MM.1S (cell line): ENCODE measurements at regions not wholly inside any gene's neighbourhood (a gene's known extent, or its start where the extent isn't known, plus 50 kb on each side); places are given as distances from the start of the nearest gene placed in this dataset.

Source experiments
- EZH2 ChIP-seq: fragments of 300-600 bp; sonication (generic); optimal IDR thresholded peaks from 2 replicates; pipeline ENCODE3; 2017; ENCODE audit warnings: low read depth, mild to moderate bottlenecking, antibody characterized with exemption, low read length, mixed read lengths
- TF ChIP-seq, protein P1 (sequence below): fragments of 300-600 bp; sonication (generic); IDR thresholded peaks from 2 replicates; pipeline ENCODE4 v1.5.1; 2016; ENCODE audit warnings: antibody characterized with exemption, low read length, mixed read lengths

DNA sequence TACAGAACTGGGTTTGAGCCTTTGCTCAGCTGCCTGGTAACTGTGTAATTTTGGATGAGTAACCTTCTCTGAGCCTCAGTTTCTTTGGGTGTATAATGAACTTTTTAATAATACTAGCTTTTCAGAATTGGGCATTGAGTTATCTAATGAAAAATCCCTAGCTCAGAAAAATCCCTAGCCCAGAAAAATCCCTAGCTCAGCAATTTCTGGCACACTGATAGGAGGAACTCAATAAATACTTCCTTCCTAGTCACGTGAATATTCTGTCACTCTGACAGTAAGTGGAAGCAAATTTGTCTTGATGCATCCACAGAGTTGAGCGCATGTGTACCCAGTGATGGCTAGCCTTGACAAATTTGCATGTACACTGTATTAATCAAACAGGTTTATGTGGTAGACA is 817.6 kb downstream of the XPNPEP1 start:
- TF ChIP-seq, protein P1, sequence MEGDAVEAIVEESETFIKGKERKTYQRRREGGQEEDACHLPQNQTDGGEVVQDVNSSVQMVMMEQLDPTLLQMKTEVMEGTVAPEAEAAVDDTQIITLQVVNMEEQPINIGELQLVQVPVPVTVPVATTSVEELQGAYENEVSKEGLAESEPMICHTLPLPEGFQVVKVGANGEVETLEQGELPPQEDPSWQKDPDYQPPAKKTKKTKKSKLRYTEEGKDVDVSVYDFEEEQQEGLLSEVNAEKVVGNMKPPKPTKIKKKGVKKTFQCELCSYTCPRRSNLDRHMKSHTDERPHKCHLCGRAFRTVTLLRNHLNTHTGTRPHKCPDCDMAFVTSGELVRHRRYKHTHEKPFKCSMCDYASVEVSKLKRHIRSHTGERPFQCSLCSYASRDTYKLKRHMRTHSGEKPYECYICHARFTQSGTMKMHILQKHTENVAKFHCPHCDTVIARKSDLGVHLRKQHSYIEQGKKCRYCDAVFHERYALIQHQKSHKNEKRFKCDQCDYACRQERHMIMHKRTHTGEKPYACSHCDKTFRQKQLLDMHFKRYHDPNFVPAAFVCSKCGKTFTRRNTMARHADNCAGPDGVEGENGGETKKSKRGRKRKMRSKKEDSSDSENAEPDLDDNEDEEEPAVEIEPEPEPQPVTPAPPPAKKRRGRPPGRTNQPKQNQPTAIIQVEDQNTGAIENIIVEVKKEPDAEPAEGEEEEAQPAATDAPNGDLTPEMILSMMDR = no peak
- TF ChIP-seq EZH2 = no peak
